Naive thymus-derived CD4-positive, alpha-beta T cell (primary cell): ENCODE measurements at regions not wholly inside any gene's neighbourhood (a gene's known extent, or its start where the extent isn't known, plus 50 kb on each side); places are given as distances from the start of the nearest gene placed in this dataset.
A peak's percentile ranks its signal among the peaks of the same experiment; 100 is the strongest.
"Not testable (repeated sequence)": the region's sequence is repeated elsewhere in the genome, so short reads cannot be mapped to it uniquely, and the experiment has no call there.

Experiments
- ATAC-seq: fragments of 150-1000 bp; cut with Tn5 transposase; 2 replicates; pipeline ENCODE4 v1.10.0; 2021; ENCODE audit warnings: mild to moderate bottlenecking, moderate library complexity
- CTCF ChIA-PET: fragments of 350-600 bp; sonication (Branson Sonifier 250); formaldehyde crosslinking; loops from one replicate; lab custom pipeline; 2021; ENCODE audit warnings: antibody characterized with exemption; lab: Charles Lee
- POLR2A ChIA-PET: fragments of 350-600 bp; sonication (Branson Sonifier 250); formaldehyde crosslinking; loops from one replicate; lab custom pipeline; 2021; ENCODE audit warnings: antibody characterized with exemption, inconsistent platforms; lab: Charles Lee
- DNase-seq, 9 donors: peaks; one replicate each; pipeline versions ENCODE4 v3.0.0 to v3.0.0-alpha.2; 2020 to 2022; ENCODE audit warnings: mixed read lengths in 1 of 9
- H3K27ac ChIP-seq: one replicate; pipeline ENCODE4 v1.7.0; 2013; ENCODE audit warnings: mild to moderate bottlenecking, low read depth, low read length, moderate library complexity
- H3K27me3 ChIP-seq, 2 donors: one replicate each; pipeline ENCODE4 v1.7.0; 2013; ENCODE audit warnings: low read length in 2 of 2, mild to moderate bottlenecking in 2 of 2, moderate library complexity in 2 of 2; ENCODE audit not compliant: control insufficient read depth in 2 of 2, insufficient read depth in 2 of 2
- H3K36me3 ChIP-seq, 3 experiments: 1 replicate in 2 of 3; 2 replicates in 1 of 3; pipeline ENCODE4 v1.7.0; 2013; ENCODE audit warnings: low read length in 3 of 3, mild to moderate bottlenecking in 3 of 3, moderate library complexity in 1 of 3; ENCODE audit not compliant: insufficient read depth in 3 of 3, control insufficient read depth in 2 of 3
- H3K4me1 ChIP-seq, 2 donors: one replicate each; pipeline ENCODE4 v1.7.0; 2013; ENCODE audit warnings: low read length in 2 of 2, mild to moderate bottlenecking in 2 of 2, moderate library complexity in 1 of 2; ENCODE audit not compliant: control insufficient read depth in 2 of 2, insufficient read depth in 2 of 2
- H3K4me3 ChIP-seq: 2 replicates; pipeline ENCODE4 v1.7.0; 2013; ENCODE audit warnings: mild to moderate bottlenecking, low read length
- H3K9me3 ChIP-seq, 3 experiments: 1 replicate in 2 of 3; 2 replicates in 1 of 3; pipeline ENCODE4 v1.7.0; 2013; ENCODE audit warnings: low read length in 3 of 3; ENCODE audit not compliant: control insufficient read depth in 2 of 3
- H3K27ac Mint-ChIP-seq, 9 donors: one replicate each; pipeline ENCODE4 v1.8.0; 2020 to 2022; ENCODE audit warnings: mixed read lengths in 9 of 9, mild to moderate bottlenecking in 8 of 9, moderate library complexity in 5 of 9, inconsistent platforms in 2 of 9
- H3K27me3 Mint-ChIP-seq, 5 donors: one replicate each; pipeline ENCODE4 v1.8.0; 2021 to 2022; ENCODE audit warnings: mixed read lengths in 5 of 5, mild to moderate bottlenecking in 1 of 5
- H3K36me3 Mint-ChIP-seq, 5 donors: one replicate each; pipeline ENCODE4 v1.8.0; 2020 to 2022; ENCODE audit warnings: mixed read lengths in 5 of 5, mild to moderate bottlenecking in 3 of 5, inconsistent platforms in 1 of 5
- H3K4me1 Mint-ChIP-seq, 7 donors: one replicate each; pipeline ENCODE4 v1.8.0; 2020 to 2022; ENCODE audit warnings: mixed read lengths in 7 of 7, mild to moderate bottlenecking in 3 of 7, inconsistent platforms in 1 of 7
- H3K4me3 Mint-ChIP-seq, 10 donors: one replicate each; pipeline ENCODE4 v1.8.0; 2020 to 2022; ENCODE audit warnings: mild to moderate bottlenecking in 10 of 10, mixed read lengths in 10 of 10, moderate library complexity in 6 of 10, inconsistent platforms in 2 of 10
- H3K9me3 Mint-ChIP-seq, 11 donors: one replicate each; pipeline ENCODE4 v1.8.0; 2020 to 2022; ENCODE audit warnings: mixed read lengths in 11 of 11, mild to moderate bottlenecking in 4 of 11, inconsistent platforms in 1 of 11, moderate library complexity in 1 of 11
- intact Hi-C, 2 donors: fragments of 100-400 bp; cut with micrococcal nuclease; formaldehyde crosslinking; loops; one replicate each; pipeline ENCODE4 v1.15.1; 2023

DNA sequence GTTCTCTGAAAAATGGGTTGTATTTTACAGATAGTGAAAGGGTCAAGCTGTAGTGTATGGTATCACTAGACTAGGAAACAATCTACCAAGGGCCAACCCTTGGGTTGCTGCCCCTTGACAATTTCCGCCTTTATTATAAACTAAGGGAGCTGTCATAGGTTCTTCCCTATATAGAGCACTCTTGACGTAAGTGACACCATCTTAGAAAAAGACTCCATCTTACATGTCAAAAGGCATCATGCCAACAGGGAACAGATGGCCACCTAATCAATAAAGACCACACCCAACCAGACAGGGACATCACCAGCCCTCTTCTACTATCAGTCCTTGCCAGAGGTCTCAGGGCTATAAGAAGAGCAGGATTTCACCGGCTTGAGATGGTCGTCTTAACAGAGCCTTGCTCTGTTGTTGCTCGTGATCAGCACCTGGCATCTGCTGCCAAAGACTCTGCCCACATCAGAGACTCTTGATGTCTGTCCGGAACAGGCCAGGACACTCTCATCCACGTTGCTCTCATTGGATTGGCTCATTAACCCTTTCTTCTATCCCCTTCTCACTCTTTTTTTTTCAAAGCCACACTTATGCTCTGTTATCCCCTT, 231.4 kb upstream of the PLGLB2 start:
- Mint-ChIP-seq H3K36me3 (peaks cover 0 to 13% (median 0%) of the 10 kb centered on the region in 5 donors), H3K4me1 (peaks cover 6 to 30% (median 24%) of the 10 kb centered on the region in 7 donors), H3K27ac (peak overlapping the region; percentile 27 to 94 (median 71))
- H3K27me3 ChIP-seq, H3K4me3 ChIP-seq, ATAC-seq, DNase-seq, POLR2A ChIA-PET, H3K27me3 Mint-ChIP-seq, H3K4me3 Mint-ChIP-seq, H3K27ac ChIP-seq, H3K36me3 ChIP-seq, CTCF ChIA-PET, intact Hi-C loops, H3K9me3 ChIP-seq, H3K9me3 Mint-ChIP-seq: not testable (repeated sequence)
- peaks cover 9 to 14% of the 10 kb centered on the region in 2 donors for H3K4me1 ChIP-seq

DNA sequence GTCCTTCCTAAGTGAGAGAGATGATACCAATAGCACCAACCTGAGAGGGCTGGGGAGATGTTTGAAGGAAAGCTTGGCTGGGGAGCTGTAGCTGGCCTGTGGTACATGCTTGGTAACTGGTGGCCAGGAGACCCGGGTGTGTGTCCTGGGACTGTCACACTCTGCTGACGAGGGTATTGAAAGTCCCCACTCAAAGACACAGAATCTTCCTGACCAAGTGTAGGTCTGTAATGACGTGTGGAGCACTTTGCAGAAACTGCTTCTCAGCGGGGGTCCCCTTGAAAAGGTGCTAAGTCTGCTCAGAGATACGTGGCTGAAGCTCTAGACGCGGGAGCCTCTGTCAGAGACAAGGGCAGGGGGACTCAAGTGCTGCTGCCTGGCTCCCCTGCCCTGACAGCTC, 230.4 kb upstream of the PLGLB2 start:
- Mint-ChIP-seq H3K27ac (peak overlapping the region in 6 of 9 donors; percentile 51 to 94 (median 69)), H3K36me3 (peaks cover 0 to 20% (median 0%) of the 10 kb centered on the region in 5 donors), H3K4me1 (peaks cover 6 to 39% (median 31%) of the 10 kb centered on the region in 7 donors)
- intact Hi-C loops, H3K4me3 Mint-ChIP-seq, H3K27ac ChIP-seq, H3K36me3 ChIP-seq, DNase-seq, H3K27me3 ChIP-seq, H3K27me3 Mint-ChIP-seq, H3K9me3 Mint-ChIP-seq, H3K9me3 ChIP-seq, H3K4me3 ChIP-seq, CTCF ChIA-PET, POLR2A ChIA-PET: not testable (repeated sequence)
- H3K4me1 ChIP-seq, result peaks cover 10 to 15% of the 10 kb centered on the region in 2 donors
- peak; percentile 30 for ATAC-seq

DNA sequence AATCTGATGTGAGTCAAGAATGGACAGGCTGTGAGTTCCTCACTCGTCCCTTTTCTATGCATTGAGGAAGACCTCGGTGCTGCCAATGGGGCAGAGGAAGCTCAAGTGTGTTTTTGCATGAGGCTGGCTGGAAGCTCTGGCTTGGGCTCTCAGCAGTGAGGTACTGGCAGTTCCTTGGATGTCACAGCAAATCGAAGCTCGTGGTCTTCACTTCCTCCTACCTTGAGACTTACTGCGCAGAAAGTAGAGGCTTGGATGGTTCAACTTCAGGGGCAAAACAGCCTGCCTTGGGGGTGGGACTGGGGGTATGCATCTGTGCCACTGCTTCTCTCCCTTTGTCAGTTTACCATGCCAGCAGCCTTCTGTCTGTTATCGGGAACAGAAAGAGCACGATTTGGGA, 229.8 kb upstream of the PLGLB2 start:
- Mint-ChIP-seq H3K36me3 (peaks cover 0 to 22% (median 0%) of the 10 kb centered on the region in 5 donors), H3K27ac (peak overlapping the region in 7 of 9 donors; percentile 51 to 94 (median 71)), H3K4me1 (peaks cover 6 to 44% (median 32%) of the 10 kb centered on the region in 7 donors), H3K4me3 (peak overlapping the region in 4 of 10 donors; percentile 13 to 36 (median 22))
- POLR2A ChIA-PET, CTCF ChIA-PET, DNase-seq, H3K27ac ChIP-seq, ATAC-seq, H3K36me3 ChIP-seq, H3K4me3 ChIP-seq, H3K27me3 ChIP-seq, H3K27me3 Mint-ChIP-seq, H3K9me3 Mint-ChIP-seq, H3K9me3 ChIP-seq, intact Hi-C loops: not testable (repeated sequence)
- H3K4me1 ChIP-seq, result peaks cover 10 to 15% of the 10 kb centered on the region in 2 donors

DNA sequence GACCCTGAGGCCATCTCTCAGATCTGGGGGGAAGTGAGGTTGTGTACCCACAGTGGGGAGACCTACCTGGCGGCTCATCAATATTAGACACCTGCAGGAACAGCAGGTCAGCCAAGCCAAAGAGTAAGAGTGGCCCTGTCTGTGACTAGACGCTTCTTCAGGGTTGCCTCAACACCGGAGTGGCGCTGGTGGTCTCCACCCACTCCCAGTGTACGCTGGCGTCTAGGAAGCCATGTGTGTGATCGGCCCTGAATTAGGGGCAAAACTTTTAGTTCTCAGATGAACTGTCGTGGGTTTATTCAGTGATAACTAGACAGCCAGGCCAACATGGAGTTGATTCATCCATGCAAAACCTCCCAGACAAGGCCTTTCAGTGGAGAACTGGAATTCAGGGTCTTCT, 229.3 kb upstream of the PLGLB2 start:
- H3K4me1 ChIP-seq, result peaks cover 10 to 15% of the 10 kb centered on the region in 2 donors
- H3K36me3 ChIP-seq, POLR2A ChIA-PET, intact Hi-C loops, H3K27ac ChIP-seq, H3K4me3 ChIP-seq, CTCF ChIA-PET, ATAC-seq, H3K27me3 Mint-ChIP-seq, H3K27me3 ChIP-seq, H3K9me3 ChIP-seq, H3K9me3 Mint-ChIP-seq, DNase-seq: not testable (repeated sequence)
- Mint-ChIP-seq H3K27ac (peak overlapping the region in 7 of 9 donors; percentile 48 to 94 (median 71)), H3K36me3 (peaks cover 0 to 26% (median 0%) of the 10 kb centered on the region in 5 donors), H3K4me1 (peaks cover 6 to 46% (median 36%) of the 10 kb centered on the region in 7 donors), H3K4me3 (peak overlapping the region in 2 of 10 donors; percentile 13 to 18)

DNA sequence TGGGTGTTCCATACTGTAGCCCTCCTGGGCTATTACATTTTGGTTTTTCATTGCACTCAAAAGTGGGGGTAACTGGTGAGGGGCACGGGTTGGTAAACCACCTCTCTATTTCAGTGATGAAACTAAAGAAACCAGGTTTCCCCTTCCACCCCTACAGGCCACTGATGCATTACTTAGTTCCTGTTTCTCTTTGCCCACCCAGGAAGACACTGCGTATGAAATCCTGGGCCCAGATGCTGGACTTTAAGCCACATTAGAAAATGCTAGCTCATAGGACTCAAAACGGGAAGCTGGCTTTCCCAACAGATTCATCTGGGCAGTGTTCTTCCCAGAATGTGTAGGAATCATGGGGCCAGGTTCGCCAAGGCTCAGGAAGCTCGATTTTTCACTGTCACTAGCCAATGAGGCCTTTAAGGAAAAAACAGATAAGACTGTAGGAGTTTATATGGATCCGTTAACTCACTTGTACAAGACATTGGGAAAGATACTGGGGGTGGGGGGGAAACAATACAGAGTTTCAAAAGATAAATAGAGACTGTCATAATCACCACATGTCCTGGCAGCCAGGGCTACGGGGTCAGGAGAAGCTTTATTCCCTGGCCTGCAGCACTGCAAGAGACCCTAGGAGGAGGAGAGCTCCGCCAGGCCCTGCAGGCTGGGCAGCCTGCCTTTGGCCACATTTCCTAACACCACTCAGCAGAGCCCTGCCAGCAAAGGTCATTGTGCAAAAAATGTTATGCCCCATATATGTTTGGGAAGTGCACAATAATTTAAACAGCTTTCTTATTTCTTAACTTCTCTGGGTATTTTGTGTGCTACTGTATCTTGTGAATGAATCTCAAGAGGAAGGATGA, 228.5 kb upstream of the PLGLB2 start:
- H3K4me3 ChIP-seq, H3K27me3 ChIP-seq, H3K9me3 Mint-ChIP-seq, H3K36me3 ChIP-seq, H3K27me3 Mint-ChIP-seq, POLR2A ChIA-PET, H3K9me3 ChIP-seq, H3K4me3 Mint-ChIP-seq, CTCF ChIA-PET, intact Hi-C loops, H3K27ac ChIP-seq, DNase-seq: not testable (repeated sequence)
- peak; percentile 47 for ATAC-seq
- Mint-ChIP-seq H3K27ac (peak overlapping the region in 4 of 9 donors; percentile 19 to 61 (median 43)), H3K4me1 (peaks cover 6 to 46% (median 37%) of the 10 kb centered on the region in 7 donors), H3K36me3 (peaks cover 0 to 26% (median 0%) of the 10 kb centered on the region in 5 donors)
- H3K4me1 ChIP-seq, result peaks cover 10 to 15% of the 10 kb centered on the region in 2 donors

DNA sequence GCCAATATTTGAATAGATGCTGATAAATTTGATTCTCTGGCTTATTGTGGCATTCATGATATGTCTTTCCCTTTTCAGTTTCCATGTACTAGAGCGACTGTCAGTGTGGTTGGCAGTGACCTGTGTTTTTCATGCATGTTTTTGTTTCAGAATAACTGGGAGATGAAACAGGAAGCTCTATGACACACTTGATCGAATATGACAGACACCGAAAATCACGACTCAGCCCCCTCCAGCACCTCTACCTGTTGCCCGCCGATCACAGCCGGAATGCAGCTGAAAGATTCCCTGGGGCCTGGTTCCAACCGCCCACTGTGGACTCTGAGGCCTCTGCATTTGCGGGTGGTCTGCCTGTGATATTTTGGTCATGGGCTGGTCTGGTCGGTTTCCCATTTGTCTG, 226.8 kb upstream of the PLGLB2 start:
- DNase-seq (peak in 6 of 9 donors; percentile 34 to 57 (median 46)), ATAC-seq (peak; percentile 31)
- H3K36me3 ChIP-seq, intact Hi-C loops, H3K9me3 ChIP-seq, H3K27me3 ChIP-seq, H3K4me3 ChIP-seq, CTCF ChIA-PET, H3K9me3 Mint-ChIP-seq, POLR2A ChIA-PET, H3K27me3 Mint-ChIP-seq: not testable (repeated sequence)
- H3K36me3 Mint-ChIP-seq, result peaks cover 0 to 22% (median 0%) of the 10 kb centered on the region in 5 donors
- H3K4me1 Mint-ChIP-seq, result peaks cover 0 to 43% (median 32%) of the 10 kb centered on the region in 7 donors
- H3K4me3 Mint-ChIP-seq, result peak overlapping the region in 5 of 10 donors; percentile 9 to 44 (median 32)
- peak overlapping the region; percentile 57 for H3K27ac ChIP-seq
- H3K4me1 ChIP-seq, result peaks cover 14 to 15% of the 10 kb centered on the region in 2 donors
- peak overlapping the region; percentile 79 to 96 (median 88) for H3K27ac Mint-ChIP-seq
